ENCODE measurements at regions not wholly inside any gene's neighbourhood (a gene's known extent, or its start where the extent isn't known, plus 50 kb on each side); places are given as distances from the start of the nearest gene placed in this dataset.

DNA sequence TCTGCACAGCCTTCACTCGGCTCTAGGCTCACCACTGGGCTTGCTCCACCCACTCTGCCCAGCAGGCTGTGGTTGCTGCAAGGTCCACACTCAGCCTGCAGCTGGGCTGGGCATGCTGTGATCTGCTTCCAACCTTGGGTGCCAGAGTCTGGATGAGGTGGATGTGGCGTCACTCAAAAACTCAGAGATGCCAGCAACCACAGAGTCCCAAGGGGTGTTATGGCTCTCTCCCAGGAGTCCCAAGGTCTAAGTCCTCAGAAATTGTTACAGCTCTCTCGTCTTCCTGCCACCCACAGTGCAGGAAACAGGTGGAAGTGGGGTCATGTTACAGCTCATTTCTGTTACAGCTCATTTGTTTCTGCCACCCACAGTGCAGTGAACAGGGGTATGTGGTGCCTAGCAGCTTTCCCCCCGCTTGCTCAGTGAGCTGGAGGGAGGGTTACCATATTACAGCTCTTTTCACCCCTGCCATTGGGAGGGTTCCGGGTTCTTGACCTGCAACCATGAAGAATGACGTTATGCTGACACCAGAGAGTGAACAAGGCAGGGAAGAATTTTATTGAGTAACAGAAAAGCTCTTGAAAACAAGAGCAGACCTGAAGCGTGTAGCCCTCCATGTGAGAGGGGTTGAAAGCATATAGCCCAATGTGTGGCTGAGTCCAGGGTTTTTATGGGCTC is 893.9 kb downstream of the PCDH7 start (continued):
- TF ChIP-seq BCL11A (IDR thresholded peaks at IDR 0.05; ENCODE audit: low read depth in 2 of 2, low read length in 2 of 2) = no peak
- TF ChIP-seq TAF1 (IDR thresholded peaks at IDR 0.05; ENCODE audit: low read depth, low read length) = no peak
- TF ChIP-seq SP1 (IDR thresholded peaks at IDR 0.05; ENCODE audit: low read depth, low read length) = no peak
- TF ChIP-seq, protein P1, sequence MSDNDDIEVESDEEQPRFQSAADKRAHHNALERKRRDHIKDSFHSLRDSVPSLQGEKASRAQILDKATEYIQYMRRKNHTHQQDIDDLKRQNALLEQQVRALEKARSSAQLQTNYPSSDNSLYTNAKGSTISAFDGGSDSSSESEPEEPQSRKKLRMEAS (IDR thresholded peaks at IDR 0.05) = no peak
- no peak for TF ChIP-seq RBBP5 (IDR thresholded peaks at IDR 0.05; ENCODE audit: borderline replicate concordance, low read depth, low read length)
- no peak for TF ChIP-seq BACH1 (IDR thresholded peaks at IDR 0.05; ENCODE audit: low read length)
